Kidney (tissue), 13 donors: ENCODE measurements at regions not wholly inside any gene's neighbourhood (a gene's known extent, or its start where the extent isn't known, plus 50 kb on each side); places are given as distances from the start of the nearest gene placed in this dataset.
"Not testable (repeated sequence)": the region's sequence is repeated elsewhere in the genome, so short reads cannot be mapped to it uniquely, and the experiment has no call there.

ENCODE experiments used
- DNase-seq, 5 donors: peaks; one replicate each; pipeline ENCODE4 v3.0.0-alpha.2; 2013 to 2020
- FAIRE-seq: peaks from 2 replicates; lab custom pipeline; 2012; peaks lifted over from hg19 to GRCh38; lab: Jason Lieb, UNC
- H3K27ac ChIP-seq, 2 donors: one replicate each; pipeline ENCODE4 v1.7.0; 2013; ENCODE audit warnings: low read depth in 2 of 2, low read length in 2 of 2, inconsistent platforms in 1 of 2
- H3K27me3 ChIP-seq: one replicate; pipeline ENCODE4 v1.7.1; 2013; ENCODE audit warnings: low read length, inconsistent platforms; ENCODE audit not compliant: control insufficient read depth, insufficient read depth
- H3K36me3 ChIP-seq, 3 donors: one replicate each; pipeline versions ENCODE4 v1.7.0 to v1.7.1; 2013; ENCODE audit warnings: low read length in 3 of 3, control low read depth in 1 of 3, inconsistent platforms in 1 of 3; ENCODE audit not compliant: insufficient read depth in 3 of 3, control insufficient read depth in 2 of 3
- H3K4me1 ChIP-seq, 3 donors: one replicate each; pipeline versions ENCODE4 v1.7.0 to v1.7.1; 2013; ENCODE audit warnings: low read length in 3 of 3, inconsistent platforms in 1 of 3, low read depth in 1 of 3; ENCODE audit not compliant: control insufficient read depth in 2 of 3, insufficient read depth in 2 of 3
- H3K4me3 ChIP-seq, 3 donors: one replicate each; pipeline versions ENCODE4 v1.7.0 to v1.8.1; 2013; ENCODE audit warnings: low read length in 3 of 3, control low read depth in 1 of 3, inconsistent platforms in 1 of 3
- H3K9ac ChIP-seq, 3 donors: one replicate each; pipeline versions ENCODE4 v1.7.0 to v1.7.1; 2013; ENCODE audit warnings: low read length in 3 of 3, control low read depth in 1 of 3, inconsistent platforms in 1 of 3
- H3K9me3 ChIP-seq, 3 donors: one replicate each; pipeline versions ENCODE4 v1.7.0 to v1.7.1; 2013; ENCODE audit warnings: low read length in 3 of 3, control low read depth in 1 of 3, inconsistent platforms in 1 of 3; ENCODE audit not compliant: control insufficient read depth in 2 of 3, insufficient read depth in 1 of 3
- CTCF ChIP-seq: IDR thresholded peaks from 3 replicates; pipeline ENCODE4 v1.5.1; 2012; ENCODE audit warnings: mild to moderate bottlenecking, moderate library complexity, borderline replicate concordance; ENCODE audit not compliant: insufficient read depth; ENCODE audit errors: extremely low read depth
- intact Hi-C: fragments of 100-400 bp; cut with DNase I; formaldehyde crosslinking; loops from one replicate; pipeline ENCODE4 v1.11.1; 2022
- donor health status: control.
- donor health status: control.
- donor health status: control.
- donor health status: control.
- donor health status: control.
- donor health status: DM: yes; HTN: yes; CAD: no.
- donor health status: Normal renal cell carcinoma (clear cell type).

DNA sequence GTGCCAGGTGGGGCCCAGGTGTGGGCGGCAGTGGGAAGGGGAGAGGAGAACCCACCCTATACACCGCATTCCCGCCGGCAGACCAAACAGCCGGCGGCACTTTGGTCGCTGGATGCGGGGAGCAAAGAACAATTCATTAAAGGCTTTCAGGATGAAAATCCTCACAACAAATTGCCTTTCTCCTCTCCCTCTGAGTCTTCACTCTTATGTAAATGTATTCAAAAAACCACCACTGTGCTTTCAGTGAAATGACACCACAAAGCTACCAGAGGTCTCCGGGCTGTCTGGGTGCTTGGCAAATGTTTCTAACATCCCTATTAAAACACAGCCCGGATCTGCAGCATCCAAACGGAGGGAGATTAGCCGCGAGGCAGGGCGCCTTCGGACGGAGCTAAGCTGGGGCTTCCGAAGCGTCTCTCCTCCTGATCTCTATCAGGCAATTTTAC, 171.8 kb upstream of the TBL1X start:
- Histone ChIP-seq H3K27me3 (peaks cover 7% of the 10 kb centered on the region), H3K36me3 (no peaks in the 10 kb centered on the region), H3K27ac (no peak overlapping the region), H3K4me1 (no peaks in the 10 kb centered on the region), H3K4me3 (no peak overlapping the region), H3K9ac (no peak overlapping the region), H3K9me3 (no peaks in the 10 kb centered on the region)
- no peak for TF ChIP-seq CTCF
- DNase-seq (no peak), FAIRE-seq (no peak)
- intact Hi-C loops = no loop called here

DNA sequence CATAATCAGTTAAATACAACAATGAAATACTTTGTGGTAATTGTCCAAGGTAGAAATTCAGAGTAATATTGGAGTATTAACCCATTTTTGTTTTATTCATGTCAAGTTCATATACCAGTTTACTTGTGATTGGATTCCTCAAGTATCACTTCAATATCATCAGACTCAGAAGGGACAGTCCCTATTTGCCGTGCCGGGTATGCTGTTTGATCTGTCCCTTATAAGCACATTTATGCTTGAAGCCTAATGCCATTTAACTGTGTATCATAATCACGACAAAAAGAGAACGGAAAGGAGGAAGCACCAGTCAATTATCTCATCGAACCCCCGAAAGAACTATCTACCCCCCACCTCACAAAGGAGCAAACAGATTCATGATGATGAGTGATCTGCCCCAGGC, 171.0 kb upstream of the TBL1X start:
- Histone ChIP-seq H3K27me3 (peaks cover 7% of the 10 kb centered on the region), H3K27ac (no peak overlapping the region), H3K9ac (no peak overlapping the region), H3K4me3 (no peak overlapping the region), H3K36me3 (no peaks in the 10 kb centered on the region), H3K9me3 (no peaks in the 10 kb centered on the region), H3K4me1 (no peaks in the 10 kb centered on the region)
- FAIRE-seq (no peak), DNase-seq (no peak)
- no peak for TF ChIP-seq CTCF
- intact Hi-C loops = no loop called here

GRCh38 chrX:9295551-9295950, 169.3 kb upstream of the TBL1X start:
- no peak for FAIRE-seq
- no peaks in the 10 kb centered on the region for H3K9me3 ChIP-seq
- H3K36me3 ChIP-seq = no peaks in the 10 kb centered on the region
- no peak overlapping the region for H3K9ac ChIP-seq
- DNase-seq = no peak
- intact Hi-C loops = no loop called here
- no peak overlapping the region for H3K4me3 ChIP-seq
- peaks cover 7% of the 10 kb centered on the region for H3K27me3 ChIP-seq
- H3K4me1 ChIP-seq = no peaks in the 10 kb centered on the region
- TF ChIP-seq CTCF = no peak
- no peak overlapping the region for H3K27ac ChIP-seq

DNA sequence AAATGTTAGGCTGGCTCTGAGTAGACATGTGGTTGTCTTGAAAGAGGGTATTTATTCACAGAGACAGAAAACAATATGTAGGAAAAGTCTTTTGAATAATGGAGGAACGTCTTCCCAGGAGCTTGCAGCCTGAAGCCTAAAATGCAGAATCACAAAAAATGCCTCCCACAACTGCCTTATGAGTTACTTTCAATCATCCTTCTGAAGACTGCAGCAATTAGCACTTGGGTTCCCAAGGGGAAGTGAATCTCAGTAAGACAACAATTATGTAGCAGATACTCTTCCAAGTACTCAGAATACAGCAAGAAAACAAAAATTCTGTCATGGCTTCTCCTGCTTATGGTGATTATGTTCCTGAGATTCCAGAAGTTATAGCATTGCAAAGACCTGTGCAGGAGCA, 166.6 kb upstream of the TBL1X start:
- no peaks in the 10 kb centered on the region for H3K9me3 ChIP-seq
- H3K27me3 ChIP-seq = no peaks in the 10 kb centered on the region
- H3K27ac ChIP-seq = no peak overlapping the region
- no peaks in the 10 kb centered on the region for H3K4me1 ChIP-seq
- TF ChIP-seq CTCF = no peak
- no peaks in the 10 kb centered on the region for H3K36me3 ChIP-seq
- no peak overlapping the region for H3K9ac ChIP-seq
- intact Hi-C loops = no loop called here
- DNase-seq (no peak), FAIRE-seq (no peak)
- H3K4me3 ChIP-seq = no peak overlapping the region

DNA sequence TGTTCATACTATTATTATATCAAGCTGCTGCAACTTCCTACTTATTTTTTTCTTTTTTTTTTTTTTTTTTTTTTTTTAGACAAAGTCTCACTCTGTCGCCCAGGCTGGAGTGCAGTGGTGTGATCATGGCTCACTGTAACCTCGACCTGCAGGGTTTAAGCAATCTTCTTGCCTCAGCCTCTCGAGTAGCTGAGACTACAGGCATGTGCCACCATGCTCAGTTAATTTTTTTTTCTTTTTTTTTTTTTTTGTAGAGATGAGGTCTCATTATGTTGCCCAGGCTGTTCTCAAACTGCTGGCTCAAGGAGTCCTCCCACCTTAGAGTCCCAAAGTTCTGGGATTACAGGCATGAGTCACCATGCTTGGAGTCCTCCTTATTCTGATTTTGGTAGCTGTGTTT, 165.2 kb upstream of the TBL1X start:
- H3K9ac ChIP-seq, DNase-seq, H3K36me3 ChIP-seq, intact Hi-C loops, H3K27ac ChIP-seq, H3K4me1 ChIP-seq, H3K4me3 ChIP-seq, H3K9me3 ChIP-seq, FAIRE-seq, H3K27me3 ChIP-seq: not testable (repeated sequence)
